ENCODE measurements at regions not wholly inside any gene's neighbourhood (a gene's known extent, or its start where the extent isn't known, plus 50 kb on each side); places are given as distances from the start of the nearest gene placed in this dataset.
"Not testable (repeated sequence)": the region's sequence is repeated elsewhere in the genome, so short reads cannot be mapped to it uniquely, and the experiment has no call there.

GRCh38 chr6:86154852-86155251 is 512.2 kb upstream of the SYNCRIP start:
- no peak overlapping the region for H3K4me3 ChIP-seq (ENCODE audit: low read length)
- Mint-ChIP-seq H3K36me3 (no peaks in the 10 kb centered on the region), H3K27ac (no peak overlapping the region), H3K9me3 (peaks cover 0 to 2% (median 0%) of the 10 kb centered on the region in 5 donors), H3K4me1 (no peaks in the 10 kb centered on the region), H3K27me3 (no peaks in the 10 kb centered on the region), H3K4me3 (no peak overlapping the region)
- no peaks in the 10 kb centered on the region for H3K27me3 ChIP-seq (ENCODE audit: insufficient read depth, low read length, poor library complexity, severe bottlenecking)
- H3K36me3 ChIP-seq (ENCODE audit: insufficient read depth, low read length), result no peaks in the 10 kb centered on the region
- H3K9me3 ChIP-seq (ENCODE audit: low read length), result no peaks in the 10 kb centered on the region
- CTCF ChIA-PET, result interaction anchor here (1.6 kb wide), 1 partner anchor 31 kb away, joined by 3 read pairs; no protein-coding TSS in a partner anchor
- DNase-seq, result no peak
- POLR2A ChIA-PET, result no interaction called here
- no peak overlapping the region for H3K27ac ChIP-seq (ENCODE audit: low read depth, low read length)
- H3K4me1 ChIP-seq (ENCODE audit: insufficient read depth, low read length), result no peaks in the 10 kb centered on the region

DNA sequence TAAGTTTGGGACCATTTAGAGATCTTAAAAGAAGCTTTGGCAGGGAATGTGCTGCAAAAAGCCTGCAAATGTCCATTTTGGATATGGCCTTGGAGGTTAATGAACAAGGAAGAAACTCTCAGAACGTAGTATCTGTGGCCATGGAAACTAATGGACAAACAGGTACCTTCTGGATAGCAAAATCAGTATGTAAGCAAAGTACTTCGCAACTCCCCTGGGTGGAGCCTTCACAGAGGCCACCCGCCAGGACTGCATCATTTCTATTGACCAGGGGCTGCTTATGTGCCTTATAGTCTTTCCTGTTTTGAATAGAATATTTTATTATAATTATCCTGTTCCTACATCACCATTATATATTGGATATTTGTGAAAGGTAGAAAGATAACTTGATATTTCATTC is 510.8 kb upstream of the SYNCRIP start:
- Histone ChIP-seq H3K36me3 (ENCODE audit: insufficient read depth, low read length) (no peaks in the 10 kb centered on the region), H3K4me3 (ENCODE audit: low read length) (no peak overlapping the region), H3K27ac (ENCODE audit: low read depth, low read length) (no peak overlapping the region), H3K4me1 (ENCODE audit: insufficient read depth, low read length) (no peaks in the 10 kb centered on the region), H3K9me3 (ENCODE audit: low read length) (no peaks in the 10 kb centered on the region), H3K27me3 (ENCODE audit: insufficient read depth, low read length, poor library complexity, severe bottlenecking) (no peaks in the 10 kb centered on the region)
- ChIA-PET CTCF (no interaction called here), POLR2A (no interaction called here)
- Mint-ChIP-seq H3K27ac (no peak overlapping the region), H3K4me1 (no peaks in the 10 kb centered on the region), H3K27me3 (no peaks in the 10 kb centered on the region), H3K9me3 (peaks cover 0 to 2% (median 0%) of the 10 kb centered on the region in 5 donors), H3K4me3 (no peak overlapping the region), H3K36me3 (no peaks in the 10 kb centered on the region)
- DNase-seq, result no peak

GRCh38 chr6:86152546-86152945 is 509.9 kb upstream of the SYNCRIP start:
- Mint-ChIP-seq H3K9me3 (peaks cover 0 to 2% (median 0%) of the 10 kb centered on the region in 5 donors), H3K4me3 (no peak overlapping the region), H3K27me3 (no peaks in the 10 kb centered on the region), H3K27ac (no peak overlapping the region), H3K4me1 (no peaks in the 10 kb centered on the region), H3K36me3 (no peaks in the 10 kb centered on the region)
- CTCF ChIA-PET, result no interaction called here
- Histone ChIP-seq H3K27ac (ENCODE audit: low read depth, low read length) (no peak overlapping the region), H3K9me3 (ENCODE audit: low read length) (no peaks in the 10 kb centered on the region), H3K4me3 (ENCODE audit: low read length) (no peak overlapping the region), H3K27me3 (ENCODE audit: insufficient read depth, low read length, poor library complexity, severe bottlenecking) (no peaks in the 10 kb centered on the region), H3K4me1 (ENCODE audit: insufficient read depth, low read length) (no peaks in the 10 kb centered on the region), H3K36me3 (ENCODE audit: insufficient read depth, low read length) (no peaks in the 10 kb centered on the region)
- DNase-seq, result no peak
- POLR2A ChIA-PET, result no interaction called here

DNA sequence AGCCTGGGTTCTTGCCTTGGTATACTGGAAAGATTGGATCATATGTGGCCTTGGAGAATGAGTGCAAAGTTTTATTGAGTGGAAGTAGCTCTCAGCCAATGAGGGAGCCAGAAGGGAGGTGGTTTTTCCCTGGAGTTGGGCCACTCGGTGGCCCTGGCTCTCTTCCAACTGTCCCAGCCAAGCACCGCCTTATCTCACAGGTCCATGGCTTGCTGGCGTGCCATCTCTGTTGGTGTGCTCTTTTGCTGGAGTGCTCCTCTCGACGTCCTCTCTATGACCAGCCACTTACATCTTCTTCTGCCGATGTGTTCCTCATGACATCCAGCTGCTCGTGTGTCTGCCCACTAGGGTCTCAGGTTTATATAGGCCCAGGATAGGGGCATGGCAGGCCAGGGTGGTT is 505.9 kb upstream of the SYNCRIP start:
- ChIA-PET CTCF (no interaction called here), POLR2A (no interaction called here)
- Mint-ChIP-seq H3K27me3 (no peaks in the 10 kb centered on the region), H3K27ac (no peak overlapping the region), H3K36me3 (no peaks in the 10 kb centered on the region), H3K4me3 (no peak overlapping the region), H3K4me1 (no peaks in the 10 kb centered on the region), H3K9me3 (peaks cover 0 to 4% (median 1%) of the 10 kb centered on the region in 5 donors)
- no peak overlapping the region for H3K4me3 ChIP-seq (ENCODE audit: low read length)
- H3K36me3 ChIP-seq (ENCODE audit: insufficient read depth, low read length), result no peaks in the 10 kb centered on the region
- no peak overlapping the region for H3K27ac ChIP-seq (ENCODE audit: low read depth, low read length)
- no peak for DNase-seq
- no peaks in the 10 kb centered on the region for H3K4me1 ChIP-seq (ENCODE audit: insufficient read depth, low read length)
- no peaks in the 10 kb centered on the region for H3K27me3 ChIP-seq (ENCODE audit: insufficient read depth, low read length, poor library complexity, severe bottlenecking)
- H3K9me3 ChIP-seq (ENCODE audit: low read length), result no peaks in the 10 kb centered on the region

DNA sequence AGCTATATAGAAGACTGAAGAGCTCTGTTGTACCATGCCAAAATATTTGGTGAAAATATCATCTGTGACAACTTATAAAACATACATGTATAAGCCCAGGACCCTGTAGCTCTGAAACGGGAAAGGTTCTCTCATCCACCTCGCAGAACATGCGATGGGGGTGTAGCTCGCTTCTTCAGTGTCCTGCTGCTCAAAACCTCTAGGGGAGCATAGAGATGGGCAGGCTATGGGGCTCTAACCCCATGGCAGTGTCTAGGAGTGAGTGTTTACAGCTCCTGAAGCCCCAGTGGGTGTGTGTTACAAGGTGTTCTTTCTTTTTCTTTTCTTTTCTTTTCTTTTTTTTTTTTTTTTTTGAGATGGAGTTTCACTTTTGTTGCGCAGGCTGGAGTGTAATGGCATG is 505.2 kb upstream of the SYNCRIP start:
- no peaks in the 10 kb centered on the region for H3K27me3 Mint-ChIP-seq
- no peaks in the 10 kb centered on the region for H3K36me3 ChIP-seq (ENCODE audit: insufficient read depth, low read length)
- POLR2A ChIA-PET, result no interaction called here
- H3K4me1 ChIP-seq (ENCODE audit: insufficient read depth, low read length), result no peaks in the 10 kb centered on the region
- no peak overlapping the region for H3K27ac Mint-ChIP-seq
- no peaks in the 10 kb centered on the region for H3K9me3 ChIP-seq (ENCODE audit: low read length)
- no peaks in the 10 kb centered on the region for H3K27me3 ChIP-seq (ENCODE audit: insufficient read depth, low read length, poor library complexity, severe bottlenecking)
- H3K36me3 Mint-ChIP-seq, result no peaks in the 10 kb centered on the region
- H3K9me3 Mint-ChIP-seq, result peaks cover 0 to 5% (median 2%) of the 10 kb centered on the region in 5 donors
- no peak overlapping the region for H3K4me3 ChIP-seq (ENCODE audit: low read length)
- no peaks in the 10 kb centered on the region for H3K4me1 Mint-ChIP-seq
- no peak overlapping the region for H3K27ac ChIP-seq (ENCODE audit: low read depth, low read length)
- CTCF ChIA-PET, result no interaction called here
- no peak overlapping the region for H3K4me3 Mint-ChIP-seq
- DNase-seq, result no peak

DNA sequence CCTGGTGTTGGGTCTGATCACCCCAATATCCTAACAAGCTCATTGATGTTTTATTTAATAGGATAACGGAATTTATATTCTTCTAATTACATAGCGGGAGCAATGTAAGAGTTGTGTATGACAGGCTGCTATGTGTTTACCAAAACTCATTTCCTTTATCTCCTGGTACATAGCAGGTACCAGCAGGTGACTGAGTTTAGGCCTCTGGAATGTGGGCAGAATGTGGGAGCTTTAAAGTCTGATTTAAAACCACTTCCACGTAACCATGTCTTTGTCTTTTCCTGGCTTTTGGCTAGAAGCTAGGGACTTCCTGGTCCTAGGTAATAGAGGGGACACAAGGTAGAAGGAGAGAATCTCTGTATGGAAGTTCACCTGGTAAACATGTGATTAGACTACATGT is 504.6 kb upstream of the SYNCRIP start:
- H3K4me3 ChIP-seq (ENCODE audit: low read length), result no peak overlapping the region
- H3K9me3 ChIP-seq (ENCODE audit: low read length), result no peaks in the 10 kb centered on the region
- no peak overlapping the region for H3K27ac Mint-ChIP-seq
- H3K27ac ChIP-seq (ENCODE audit: low read depth, low read length), result no peak overlapping the region
- no peaks in the 10 kb centered on the region for H3K27me3 Mint-ChIP-seq
- ChIA-PET POLR2A (no interaction called here), CTCF (no interaction called here)
- H3K4me3 Mint-ChIP-seq, result no peak overlapping the region
- no peak for DNase-seq
- H3K9me3 Mint-ChIP-seq, result peaks cover 0 to 7% (median 3%) of the 10 kb centered on the region in 5 donors
- no peaks in the 10 kb centered on the region for H3K4me1 ChIP-seq (ENCODE audit: insufficient read depth, low read length)
- no peaks in the 10 kb centered on the region for H3K4me1 Mint-ChIP-seq
- H3K36me3 Mint-ChIP-seq, result no peaks in the 10 kb centered on the region
- H3K36me3 ChIP-seq (ENCODE audit: insufficient read depth, low read length), result no peaks in the 10 kb centered on the region
- H3K27me3 ChIP-seq (ENCODE audit: insufficient read depth, low read length, poor library complexity, severe bottlenecking), result no peaks in the 10 kb centered on the region

DNA sequence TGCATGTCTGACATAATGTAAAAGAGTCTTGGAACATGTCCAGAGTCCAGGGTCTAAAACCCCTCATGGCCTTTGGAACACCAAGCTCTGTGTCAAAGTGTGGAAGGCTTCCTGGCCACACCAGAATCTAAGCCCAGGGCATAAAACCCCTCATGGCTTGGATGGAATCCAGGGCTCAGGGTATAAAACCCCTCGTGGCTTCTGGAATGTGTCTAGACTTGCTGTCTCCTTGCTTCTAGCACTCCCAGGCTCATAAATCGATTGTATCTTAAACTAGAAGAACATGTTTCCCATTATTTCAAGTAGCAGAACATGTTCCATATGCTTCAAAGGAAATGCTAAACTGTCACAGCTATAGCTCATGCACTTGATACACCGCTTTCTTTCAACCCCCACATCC is 504.1 kb upstream of the SYNCRIP start:
- CTCF ChIA-PET; H3K36me3 ChIP-seq (ENCODE audit: insufficient read depth, low read length); H3K36me3 Mint-ChIP-seq; H3K4me1 Mint-ChIP-seq; H3K9me3 ChIP-seq (ENCODE audit: low read length); H3K27me3 ChIP-seq (ENCODE audit: insufficient read depth, low read length, poor library complexity, severe bottlenecking); H3K4me3 ChIP-seq (ENCODE audit: low read length); H3K27ac Mint-ChIP-seq; H3K4me1 ChIP-seq (ENCODE audit: insufficient read depth, low read length); H3K27ac ChIP-seq (ENCODE audit: low read depth, low read length); POLR2A ChIA-PET; H3K9me3 Mint-ChIP-seq; H3K4me3 Mint-ChIP-seq; DNase-seq; H3K27me3 Mint-ChIP-seq: not testable (repeated sequence)

GRCh38 chr6:86142326-86142725 is 499.6 kb upstream of the SYNCRIP start:
- no peaks in the 10 kb centered on the region for H3K4me1 ChIP-seq (ENCODE audit: insufficient read depth, low read length)
- no peaks in the 10 kb centered on the region for H3K4me1 Mint-ChIP-seq
- H3K9me3 ChIP-seq (ENCODE audit: low read length), result no peaks in the 10 kb centered on the region
- no peak overlapping the region for H3K4me3 ChIP-seq (ENCODE audit: low read length)
- ChIA-PET CTCF (no interaction called here), POLR2A (no interaction called here)
- no peaks in the 10 kb centered on the region for H3K36me3 ChIP-seq (ENCODE audit: insufficient read depth, low read length)
- H3K27ac ChIP-seq (ENCODE audit: low read depth, low read length), result no peak overlapping the region
- no peaks in the 10 kb centered on the region for H3K36me3 Mint-ChIP-seq
- H3K27me3 ChIP-seq (ENCODE audit: insufficient read depth, low read length, poor library complexity, severe bottlenecking), result no peaks in the 10 kb centered on the region
- peaks cover 2 to 16% (median 7%) of the 10 kb centered on the region in 5 donors for H3K9me3 Mint-ChIP-seq
- H3K4me3 Mint-ChIP-seq, result peak overlapping the region in 1 of 7 donors; percentile 11
- H3K27ac Mint-ChIP-seq, result no peak overlapping the region
- no peak for DNase-seq
- H3K27me3 Mint-ChIP-seq, result no peaks in the 10 kb centered on the region

DNA sequence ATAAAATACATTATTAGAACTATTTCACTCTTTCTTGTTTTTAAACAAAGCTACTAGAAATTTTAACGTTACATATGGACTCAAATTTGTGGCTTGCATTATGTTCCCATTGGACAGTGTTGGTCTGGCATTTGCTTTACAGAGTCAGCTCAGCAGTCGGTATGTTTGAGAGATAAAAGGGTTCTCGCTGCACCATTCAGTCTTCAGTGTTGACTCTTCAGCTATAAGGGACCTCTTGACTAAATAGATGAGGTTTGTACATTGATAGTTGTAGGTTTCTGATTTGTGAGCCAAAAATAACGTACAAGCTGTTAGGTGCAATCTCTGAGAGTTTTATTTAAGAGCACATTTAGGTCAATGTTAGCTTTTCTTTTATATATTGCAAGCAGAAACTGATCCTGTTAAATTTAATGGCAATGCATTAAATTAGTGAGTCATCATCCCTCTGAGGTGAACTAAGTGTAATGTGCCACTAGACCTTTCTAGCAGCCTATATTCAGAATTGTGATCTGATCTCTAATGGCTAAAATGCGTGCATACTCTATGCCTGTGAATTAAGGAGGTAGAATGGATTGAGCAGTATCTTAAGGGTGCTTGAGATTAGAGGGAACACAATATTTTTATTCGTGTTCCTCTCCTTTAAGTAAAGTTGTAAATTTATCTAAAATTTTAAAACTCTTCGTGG is 485.6 kb upstream of the SYNCRIP start:
- Histone ChIP-seq H3K9me3 (ENCODE audit: low read length) (no peaks in the 10 kb centered on the region), H3K27ac (ENCODE audit: low read depth, low read length) (no peak overlapping the region), H3K4me3 (ENCODE audit: low read length) (no peak overlapping the region), H3K27me3 (ENCODE audit: insufficient read depth, low read length, poor library complexity, severe bottlenecking) (no peaks in the 10 kb centered on the region), H3K4me1 (ENCODE audit: insufficient read depth, low read length) (no peaks in the 10 kb centered on the region), H3K36me3 (ENCODE audit: insufficient read depth, low read length) (no peaks in the 10 kb centered on the region)
- no peaks in the 10 kb centered on the region for H3K36me3 Mint-ChIP-seq
- H3K9me3 Mint-ChIP-seq, result peaks cover 5 to 13% (median 9%) of the 10 kb centered on the region in 5 donors
- no peak overlapping the region for H3K4me3 Mint-ChIP-seq
- CTCF ChIA-PET, result no interaction called here
- POLR2A ChIA-PET, result no interaction called here
- no peak overlapping the region for H3K27ac Mint-ChIP-seq
- no peaks in the 10 kb centered on the region for H3K4me1 Mint-ChIP-seq
- no peaks in the 10 kb centered on the region for H3K27me3 Mint-ChIP-seq
- DNase-seq, result no peak
